ENCODE measurements at regions not wholly inside any gene's neighbourhood (a gene's known extent, or its start where the extent isn't known, plus 50 kb on each side); places are given as distances from the start of the nearest gene placed in this dataset.
A peak's percentile ranks its signal among the peaks of the same experiment; 100 is the strongest.

DNA sequence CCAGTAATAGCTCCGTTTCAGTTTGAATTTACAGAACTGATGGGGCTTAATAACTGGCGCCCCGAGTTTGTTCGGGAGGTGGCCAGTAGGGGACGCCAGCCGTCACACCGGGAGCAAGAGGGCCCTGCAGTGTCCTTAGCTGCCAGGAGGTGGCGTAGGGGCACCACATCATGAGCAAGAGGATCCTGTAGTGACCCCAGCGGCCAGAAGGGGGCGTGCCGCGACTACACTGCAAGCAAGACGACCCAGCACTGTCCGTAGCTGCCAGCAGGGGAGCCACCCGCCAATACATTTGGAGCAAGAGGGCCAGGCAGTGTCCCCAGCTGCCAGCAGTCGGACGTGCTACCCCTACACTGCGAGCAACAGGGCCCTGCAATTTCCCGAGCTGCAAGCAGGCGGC is 663.7 kb upstream of the B3GAT1 start:
- Mint-ChIP-seq H3K9me3 (peaks cover 10% of the 10 kb centered on the region), H3K4me1 (peaks cover 5% of the 10 kb centered on the region), H3K27ac (no peak overlapping the region), H3K4me3 (no peak overlapping the region), H3K27me3 (ENCODE audit: low read depth) (no peaks in the 10 kb centered on the region), H3K36me3 (ENCODE audit: low read depth) (no peaks in the 10 kb centered on the region)
- TF ChIP-seq, protein P1, sequence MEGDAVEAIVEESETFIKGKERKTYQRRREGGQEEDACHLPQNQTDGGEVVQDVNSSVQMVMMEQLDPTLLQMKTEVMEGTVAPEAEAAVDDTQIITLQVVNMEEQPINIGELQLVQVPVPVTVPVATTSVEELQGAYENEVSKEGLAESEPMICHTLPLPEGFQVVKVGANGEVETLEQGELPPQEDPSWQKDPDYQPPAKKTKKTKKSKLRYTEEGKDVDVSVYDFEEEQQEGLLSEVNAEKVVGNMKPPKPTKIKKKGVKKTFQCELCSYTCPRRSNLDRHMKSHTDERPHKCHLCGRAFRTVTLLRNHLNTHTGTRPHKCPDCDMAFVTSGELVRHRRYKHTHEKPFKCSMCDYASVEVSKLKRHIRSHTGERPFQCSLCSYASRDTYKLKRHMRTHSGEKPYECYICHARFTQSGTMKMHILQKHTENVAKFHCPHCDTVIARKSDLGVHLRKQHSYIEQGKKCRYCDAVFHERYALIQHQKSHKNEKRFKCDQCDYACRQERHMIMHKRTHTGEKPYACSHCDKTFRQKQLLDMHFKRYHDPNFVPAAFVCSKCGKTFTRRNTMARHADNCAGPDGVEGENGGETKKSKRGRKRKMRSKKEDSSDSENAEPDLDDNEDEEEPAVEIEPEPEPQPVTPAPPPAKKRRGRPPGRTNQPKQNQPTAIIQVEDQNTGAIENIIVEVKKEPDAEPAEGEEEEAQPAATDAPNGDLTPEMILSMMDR (IDR thresholded peaks at IDR 0.05; ENCODE audit: unreplicated experiment in 3 of 3), result peak; percentile 25 to 46 (median 44)

DNA sequence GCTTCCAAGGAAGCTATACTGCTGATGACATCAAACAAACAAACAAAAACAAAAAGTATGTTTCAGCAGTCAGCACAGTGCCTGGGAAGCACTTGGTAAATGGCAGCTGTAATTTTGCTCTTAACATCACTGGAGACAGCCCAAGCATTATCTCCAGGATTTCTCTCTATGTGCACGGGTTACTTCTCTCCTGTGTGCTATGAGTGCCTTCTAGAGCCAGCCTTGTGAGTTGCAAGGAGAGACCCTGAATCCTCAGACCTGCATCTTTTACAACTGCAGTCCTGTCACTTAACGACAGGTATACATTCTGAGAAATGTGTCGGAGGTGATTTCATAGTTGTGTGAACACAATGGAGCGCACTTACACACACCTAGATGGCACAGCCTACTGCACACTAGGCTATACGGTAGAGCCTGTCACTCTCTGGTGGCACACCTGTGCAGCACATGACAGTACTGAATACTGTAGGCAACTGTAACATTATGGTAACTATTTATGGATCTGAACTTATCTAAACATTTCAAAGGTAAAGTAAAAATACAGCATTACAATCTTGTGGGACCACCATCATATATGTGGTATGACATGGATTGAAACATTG is 662.5 kb upstream of the B3GAT1 start:
- H3K4me1 Mint-ChIP-seq, result peaks cover 5% of the 10 kb centered on the region
- no peak overlapping the region for H3K4me3 Mint-ChIP-seq
- TF ChIP-seq, protein P1 (IDR thresholded peaks at IDR 0.05; ENCODE audit: unreplicated experiment in 3 of 3), result peak; percentile 41 to 45 (median 41)
- no peaks in the 10 kb centered on the region for H3K27me3 Mint-ChIP-seq (ENCODE audit: low read depth)
- H3K36me3 Mint-ChIP-seq (ENCODE audit: low read depth), result no peaks in the 10 kb centered on the region
- no peak overlapping the region for H3K27ac Mint-ChIP-seq
- peaks cover 10% of the 10 kb centered on the region for H3K9me3 Mint-ChIP-seq

DNA sequence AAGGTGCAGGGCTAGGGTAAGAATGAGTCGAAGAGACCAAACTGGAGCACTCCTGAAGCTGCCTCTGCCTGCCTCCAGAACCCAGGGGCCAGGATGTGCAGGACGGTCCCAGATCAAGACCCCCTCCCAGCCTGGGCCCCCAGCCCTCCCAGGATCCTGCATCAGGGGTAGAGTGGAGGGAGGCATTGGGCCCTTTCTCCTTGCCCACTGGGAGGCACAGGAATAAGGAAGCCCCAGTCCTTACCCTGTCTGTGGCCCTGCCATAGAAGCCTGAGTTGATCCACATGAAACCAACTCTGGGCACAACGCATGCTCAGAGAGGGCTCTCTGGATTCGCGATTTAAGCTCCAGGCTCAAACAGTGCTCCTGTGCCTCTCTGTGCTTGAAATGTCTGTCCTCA is 661.8 kb upstream of the B3GAT1 start:
- Mint-ChIP-seq H3K4me3 (no peak overlapping the region), H3K27me3 (ENCODE audit: low read depth) (no peaks in the 10 kb centered on the region), H3K27ac (no peak overlapping the region), H3K4me1 (peaks cover 5% of the 10 kb centered on the region), H3K36me3 (ENCODE audit: low read depth) (no peaks in the 10 kb centered on the region), H3K9me3 (peaks cover 10% of the 10 kb centered on the region)
- TF ChIP-seq, protein P1 (IDR thresholded peaks at IDR 0.05; ENCODE audit: unreplicated experiment in 3 of 3), result no peak

DNA sequence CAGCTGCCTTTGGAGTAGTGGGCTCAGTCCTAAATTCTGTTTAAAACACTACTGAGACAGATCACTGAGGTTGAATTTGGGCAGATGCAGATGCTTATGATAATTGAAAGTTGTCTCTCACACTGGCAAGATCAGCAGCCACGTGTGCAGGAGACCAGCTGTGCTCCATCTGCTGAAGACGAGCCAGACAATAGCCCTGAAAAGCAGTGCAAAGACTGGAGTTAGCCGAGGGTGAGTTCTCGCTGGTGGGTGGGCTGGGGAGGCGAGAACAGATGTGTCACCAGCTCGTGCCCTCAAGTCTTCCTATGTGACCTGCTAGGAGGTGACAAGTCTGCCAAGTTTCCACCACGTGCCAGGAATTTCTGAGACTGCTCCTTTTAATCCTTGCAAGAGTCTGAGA is 661.3 kb upstream of the B3GAT1 start:
- H3K4me3 Mint-ChIP-seq, result no peak overlapping the region
- H3K36me3 Mint-ChIP-seq (ENCODE audit: low read depth), result no peaks in the 10 kb centered on the region
- no peak overlapping the region for H3K27ac Mint-ChIP-seq
- peaks cover 10% of the 10 kb centered on the region for H3K9me3 Mint-ChIP-seq
- TF ChIP-seq, protein P1 (IDR thresholded peaks at IDR 0.05; ENCODE audit: unreplicated experiment in 3 of 3), result no peak
- H3K4me1 Mint-ChIP-seq, result peaks cover 5% of the 10 kb centered on the region
- no peaks in the 10 kb centered on the region for H3K27me3 Mint-ChIP-seq (ENCODE audit: low read depth)

DNA sequence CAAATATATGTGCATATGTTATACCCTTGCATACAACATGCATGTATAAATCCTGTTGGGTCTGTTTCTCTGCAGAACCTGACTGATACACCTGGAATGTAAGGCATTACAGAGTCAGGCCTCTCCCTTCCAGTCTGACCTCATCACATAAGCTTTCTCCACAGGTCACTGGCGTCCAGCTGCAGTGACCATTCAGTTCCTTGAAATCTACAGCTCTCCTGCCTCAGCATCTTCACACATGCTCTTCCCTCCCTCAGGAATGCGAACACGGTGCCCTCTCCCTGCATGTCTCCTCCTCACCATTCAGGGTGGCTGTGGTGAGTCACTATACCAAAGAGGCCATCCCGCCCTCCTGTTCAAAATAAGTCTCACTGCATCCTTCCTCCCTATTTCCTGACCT is 657.8 kb upstream of the B3GAT1 start:
- Mint-ChIP-seq H3K27me3 (ENCODE audit: low read depth) (peaks cover 4% of the 10 kb centered on the region), H3K4me3 (no peak overlapping the region), H3K27ac (no peak overlapping the region), H3K36me3 (ENCODE audit: low read depth) (no peaks in the 10 kb centered on the region), H3K4me1 (peaks cover 5% of the 10 kb centered on the region), H3K9me3 (peaks cover 10% of the 10 kb centered on the region)
- TF ChIP-seq, protein P1 (IDR thresholded peaks at IDR 0.05; ENCODE audit: unreplicated experiment in 3 of 3), result no peak

DNA sequence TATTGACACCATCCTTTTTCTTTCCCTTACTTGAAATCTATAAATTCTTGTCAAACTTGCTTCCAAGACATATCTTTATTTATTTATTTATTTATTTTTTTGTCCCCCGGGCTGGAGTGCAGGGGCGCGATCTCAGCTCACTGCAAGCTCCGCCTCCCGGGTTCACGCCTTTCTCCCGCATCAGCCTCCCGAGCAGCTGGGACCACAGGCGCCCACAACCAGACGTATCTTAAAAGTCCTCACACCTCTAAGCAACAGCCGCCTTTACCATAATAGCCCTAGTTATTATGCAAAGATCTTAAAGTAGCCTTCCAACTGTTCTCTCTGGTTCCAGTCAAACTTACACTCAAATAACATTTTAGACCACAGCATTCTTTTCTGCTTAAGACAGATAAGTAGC is 657.0 kb upstream of the B3GAT1 start:
- Mint-ChIP-seq H3K27ac (no peak overlapping the region), H3K36me3 (ENCODE audit: low read depth) (no peaks in the 10 kb centered on the region), H3K9me3 (peaks cover 6% of the 10 kb centered on the region), H3K4me1 (peaks cover 5% of the 10 kb centered on the region), H3K4me3 (no peak overlapping the region), H3K27me3 (ENCODE audit: low read depth) (peaks cover 4% of the 10 kb centered on the region)
- TF ChIP-seq, protein P1 (IDR thresholded peaks at IDR 0.05; ENCODE audit: unreplicated experiment in 3 of 3), result no peak

Measured in nephron (organoid).